HepG2 (cell line): ENCODE measurements at regions not wholly inside any gene's neighbourhood (a gene's known extent, or its start where the extent isn't known, plus 50 kb on each side); places are given as distances from the start of the nearest gene placed in this dataset.
A peak's percentile ranks its signal among the peaks of the same experiment; 100 is the strongest.

ENCODE experiments used
- ATAC-seq: fragments of 200-7000 bp; cut with Tn5 transposase; 3 replicates; pipeline ENCODE4 v1.9.1; 2020; ENCODE audit warnings: mild to moderate bottlenecking, moderate library complexity
- BruUV-seq: library from RNA; stranded (reverse); fragments of 400-500 nt; replicated peaks from 2 replicates; lab custom pipeline; 2021; lab: Mats Ljungman, UMichigan
- CTCF ChIA-PET: fragments of 300-600 bp; formaldehyde crosslinking; extraction: SDS; loops from one replicate; lab custom pipeline; 2021; ENCODE audit warnings: low total read pairs, inconsistent platforms, low intra/inter-chr PET ratio; lab: Yijun Ruan, JAX
- POLR2A ChIA-PET: fragments of 350-600 bp; sonication (Branson Sonifier 250); formaldehyde crosslinking; loops from one replicate; lab custom pipeline; 2020; ENCODE audit warnings: antibody characterized with exemption, inconsistent platforms; lab: Yijun Ruan, JAX
- DNase-seq: peaks from one replicate; pipeline ENCODE4 v3.0.0-alpha.2; 2015; ENCODE audit warnings: low spot score
- FAIRE-seq: peaks from 3 replicates; lab custom pipeline; 2011; peaks lifted over from hg19 to GRCh38; lab: Jason Lieb, UNC
- H2AFZ ChIP-seq: one replicate; pipeline ENCODE4 v1.6.1; 2011; ENCODE audit warnings: low read length, inconsistent platforms
- H3K27ac ChIP-seq: fragments of 300-600 bp; 3 replicates; pipeline ENCODE4 v1.8.0; 2011; ENCODE audit warnings: mixed run types, mild to moderate bottlenecking, mixed read lengths, low read length, inconsistent platforms; ENCODE audit not compliant: insufficient read depth; ENCODE audit errors: extremely low read length
- H3K27me3 ChIP-seq, 2 experiments: fragments of 200-600 bp in 1 of 2; 2 replicates in 1 of 2; 3 replicates in 1 of 2; pipeline versions ENCODE4 v1.6.0 to v1.8.0; 2011; ENCODE audit warnings: low read length in 2 of 2, mild to moderate bottlenecking in 2 of 2, moderate library complexity in 2 of 2, inconsistent platforms in 1 of 2; ENCODE audit not compliant: insufficient read depth in 2 of 2, control insufficient read depth in 1 of 2
- H3K36me3 ChIP-seq, 2 experiments: fragments of 200-600 bp in 1 of 2; replicated peaks in 1 of 2; 2 replicates in 1 of 2; 3 replicates in 1 of 2; pipeline versions ENCODE4 v1.5.1 to v1.8.0; 2011; ENCODE audit warnings: low read length in 2 of 2, inconsistent platforms in 1 of 2; ENCODE audit not compliant: insufficient read depth in 2 of 2, control insufficient read depth in 1 of 2
- H3K4me1 ChIP-seq: 2 replicates; pipeline ENCODE4 v1.5.1; 2012; ENCODE audit warnings: low read length, inconsistent platforms; ENCODE audit not compliant: insufficient read depth
- H3K4me2 ChIP-seq: 2 replicates; pipeline ENCODE4 v1.6.0; 2011; ENCODE audit warnings: low read depth, low read length, inconsistent platforms
- H3K4me3 ChIP-seq, 3 experiments: fragments of 200-600 bp in 1 of 3; sonication (generic), shearing (Covaris generic) in 1 of 3; replicated peaks in 1 of 3; 2 replicates each; pipeline ENCODE4 v1.5.1; 2011 to 2016; ENCODE audit warnings: low read length in 3 of 3, inconsistent platforms in 2 of 3, low read depth in 2 of 3, mild to moderate bottlenecking in 2 of 3, control low read depth in 1 of 3, mixed read lengths in 1 of 3; ENCODE audit not compliant: insufficient read depth in 1 of 3
- H3K79me2 ChIP-seq: one replicate; pipeline ENCODE4 v1.6.1; 2011; ENCODE audit warnings: low read length, inconsistent platforms; ENCODE audit not compliant: insufficient read depth
- H3K9ac ChIP-seq: 2 replicates; pipeline ENCODE4 v1.6.0; 2011; ENCODE audit warnings: mild to moderate bottlenecking, low read depth, low read length, inconsistent platforms; ENCODE audit not compliant: insufficient read depth
- H3K9me3 ChIP-seq: 2 replicates; pipeline ENCODE4 v1.5.1; 2012; ENCODE audit warnings: mild to moderate bottlenecking, low read length
- H4K20me1 ChIP-seq: 2 replicates; pipeline ENCODE4 v1.6.0; 2011; ENCODE audit warnings: inconsistent platforms, mild to moderate bottlenecking, low read length, moderate library complexity; ENCODE audit not compliant: insufficient read depth
- CC2D1A ChIP-seq: sonication (generic); formaldehyde crosslinking; IDR thresholded peaks from 2 replicates; pipeline ENCODE4 v1.8.1; 2023; ENCODE audit warnings: mild to moderate bottlenecking, missing genetic modification reagents
- ETV6 ChIP-seq: sonication (generic); formaldehyde crosslinking; conservative IDR thresholded peaks from 2 replicates; pipeline ENCODE4 v1.4.0; 2020; ENCODE audit warnings: missing genetic modification reagents
- GZF1 ChIP-seq: sonication (generic); formaldehyde crosslinking; IDR thresholded peaks from 2 replicates; pipeline ENCODE4 v1.5.1; 2020; ENCODE audit warnings: mild to moderate bottlenecking, missing genetic modification reagents
- HMG20B ChIP-seq: conservative IDR thresholded peaks from 2 replicates; pipeline ENCODE4 v1.6.1; 2016; ENCODE audit warnings: missing genetic modification reagents, missing compliant biosample characterization
- MAFF ChIP-seq: IDR thresholded peaks from 2 replicates; pipeline ENCODE4 v1.6.1; 2011; ENCODE audit warnings: low read depth, low read length, improper control_type of control experiment
- MAFK ChIP-seq, 2 experiments: IDR thresholded peaks in 1 of 2; conservative IDR thresholded peaks in 1 of 2; 2 replicates each; pipeline ENCODE4 v1.6.1; 2011; ENCODE audit warnings: improper control_type of control experiment in 2 of 2, low read length in 2 of 2
- MEF2D ChIP-seq: sonication (generic); formaldehyde crosslinking; IDR thresholded peaks from 2 replicates; pipeline ENCODE4 v1.5.1; 2020; ENCODE audit warnings: mild to moderate bottlenecking, missing genetic modification reagents
- NFE2L1 ChIP-seq: sonication (generic); formaldehyde crosslinking; IDR thresholded peaks from 2 replicates; pipeline ENCODE4 v1.4.0; 2020; ENCODE audit warnings: missing genetic modification reagents, mild to moderate bottlenecking, borderline replicate concordance
- NFE2L2 ChIP-seq: fragments of 150-350 bp; IDR thresholded peaks from 2 replicates; pipeline ENCODE4 v1.6.1; 2014; ENCODE audit warnings: low read length
- NONO ChIP-seq, 2 experiments: fragments of 450-650 bp in 1 of 2; sonication (generic) in 1 of 2; formaldehyde crosslinking in 1 of 2; IDR thresholded peaks in 1 of 2; conservative IDR thresholded peaks in 1 of 2; 2 replicates each; pipeline versions ENCODE4 v1.6.1 to v1.8.0; 2017 to 2022; ENCODE audit warnings: mild to moderate bottlenecking in 1 of 2, missing genetic modification reagents in 1 of 2, moderate library complexity in 1 of 2
- PLRG1 ChIP-seq: fragments of 450-650 bp; conservative IDR thresholded peaks from 2 replicates; pipeline ENCODE4 v1.6.1; 2016
- SAP130 ChIP-seq: IDR thresholded peaks from 2 replicates; pipeline ENCODE4 v1.6.1; 2016; ENCODE audit warnings: low read depth
- SMYD3 ChIP-seq: sonication (generic); formaldehyde crosslinking; IDR thresholded peaks from 2 replicates; pipeline ENCODE4 v1.8.1; 2023; ENCODE audit warnings: mild to moderate bottlenecking, missing genetic modification reagents
- ZNF143 ChIP-seq: sonication (generic); formaldehyde crosslinking; IDR thresholded peaks from 2 replicates; pipeline ENCODE4 v1.4.0; 2020; ENCODE audit warnings: missing genetic modification reagents
- ZNF432 ChIP-seq: sonication (generic); formaldehyde crosslinking; IDR thresholded peaks from 2 replicates; pipeline ENCODE4 v1.5.0; 2020; ENCODE audit warnings: missing genetic modification reagents, mild to moderate bottlenecking, borderline replicate concordance
- ZNF7 ChIP-seq: IDR thresholded peaks from 2 replicates; pipeline ENCODE4 v1.6.1; 2016; ENCODE audit warnings: missing biosample characterization, missing genetic modification reagents
- ZSCAN12 ChIP-seq: sonication (generic); formaldehyde crosslinking; IDR thresholded peaks from 2 replicates; pipeline ENCODE4 v1.9.0; 2021; ENCODE audit warnings: mild to moderate bottlenecking, missing genetic modification reagents
- ZSCAN25 ChIP-seq: sonication (generic); formaldehyde crosslinking; IDR thresholded peaks from 2 replicates; pipeline ENCODE4 v1.8.0; 2022; ENCODE audit warnings: mild to moderate bottlenecking, missing genetic modification reagents
- WGBS: methylation state at CpG from one replicate; pipeline ENCODE4 v1.1.6; 2017; ENCODE audit warnings: low lambda C conversion rate; 5-methylcytosine and 5-hydroxymethylcytosine counted together
- in situ Hi-C: cut with HindIII; loops from 2 replicates; pipeline ENCODE4 v1.10.0; 2017; ENCODE audit warnings: low pct_unique_long_range_greater_than_20kb; ENCODE audit not compliant: extremely low pct_ligation_motif_present
- intact Hi-C: fragments of 100-400 bp; cut with micrococcal nuclease; formaldehyde crosslinking; loops from one replicate; pipeline ENCODE4 v1.10.0; 2022; ENCODE audit not compliant: unreplicated experiment
- TF ChIP-seq, protein P1 (sequence below): sonication (generic); formaldehyde crosslinking; IDR thresholded peaks from 2 replicates; pipeline ENCODE4 v1.4.0; 2020; ENCODE audit warnings: missing genetic modification reagents, borderline replicate concordance
- TF ChIP-seq, protein P2 (sequence below): sonication (generic); formaldehyde crosslinking; IDR thresholded peaks from 2 replicates; pipeline ENCODE4 v1.5.1; 2020; ENCODE audit warnings: missing genetic modification reagents, mild to moderate bottlenecking, borderline replicate concordance

DNA sequence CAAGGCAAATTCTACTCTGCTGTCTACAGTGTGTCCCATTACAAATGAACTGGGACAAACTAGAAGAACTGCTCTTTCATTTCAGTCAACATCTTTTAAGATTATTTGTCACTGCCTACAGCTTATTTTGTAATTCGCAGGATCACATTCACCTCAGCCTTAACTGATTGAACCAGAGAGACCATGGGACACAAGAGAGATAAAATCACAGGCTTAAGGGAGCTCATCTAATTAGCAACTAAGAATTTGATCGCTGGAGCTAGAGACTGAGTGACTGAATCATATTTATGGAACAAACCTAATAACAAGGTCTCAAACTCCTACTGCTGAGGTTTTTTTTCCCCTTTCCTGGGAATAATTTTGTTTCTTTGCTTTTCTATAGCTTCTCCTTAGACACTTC is 898.2 kb downstream of the PCDH18 start (continued):
- TF ChIP-seq, protein P1, sequence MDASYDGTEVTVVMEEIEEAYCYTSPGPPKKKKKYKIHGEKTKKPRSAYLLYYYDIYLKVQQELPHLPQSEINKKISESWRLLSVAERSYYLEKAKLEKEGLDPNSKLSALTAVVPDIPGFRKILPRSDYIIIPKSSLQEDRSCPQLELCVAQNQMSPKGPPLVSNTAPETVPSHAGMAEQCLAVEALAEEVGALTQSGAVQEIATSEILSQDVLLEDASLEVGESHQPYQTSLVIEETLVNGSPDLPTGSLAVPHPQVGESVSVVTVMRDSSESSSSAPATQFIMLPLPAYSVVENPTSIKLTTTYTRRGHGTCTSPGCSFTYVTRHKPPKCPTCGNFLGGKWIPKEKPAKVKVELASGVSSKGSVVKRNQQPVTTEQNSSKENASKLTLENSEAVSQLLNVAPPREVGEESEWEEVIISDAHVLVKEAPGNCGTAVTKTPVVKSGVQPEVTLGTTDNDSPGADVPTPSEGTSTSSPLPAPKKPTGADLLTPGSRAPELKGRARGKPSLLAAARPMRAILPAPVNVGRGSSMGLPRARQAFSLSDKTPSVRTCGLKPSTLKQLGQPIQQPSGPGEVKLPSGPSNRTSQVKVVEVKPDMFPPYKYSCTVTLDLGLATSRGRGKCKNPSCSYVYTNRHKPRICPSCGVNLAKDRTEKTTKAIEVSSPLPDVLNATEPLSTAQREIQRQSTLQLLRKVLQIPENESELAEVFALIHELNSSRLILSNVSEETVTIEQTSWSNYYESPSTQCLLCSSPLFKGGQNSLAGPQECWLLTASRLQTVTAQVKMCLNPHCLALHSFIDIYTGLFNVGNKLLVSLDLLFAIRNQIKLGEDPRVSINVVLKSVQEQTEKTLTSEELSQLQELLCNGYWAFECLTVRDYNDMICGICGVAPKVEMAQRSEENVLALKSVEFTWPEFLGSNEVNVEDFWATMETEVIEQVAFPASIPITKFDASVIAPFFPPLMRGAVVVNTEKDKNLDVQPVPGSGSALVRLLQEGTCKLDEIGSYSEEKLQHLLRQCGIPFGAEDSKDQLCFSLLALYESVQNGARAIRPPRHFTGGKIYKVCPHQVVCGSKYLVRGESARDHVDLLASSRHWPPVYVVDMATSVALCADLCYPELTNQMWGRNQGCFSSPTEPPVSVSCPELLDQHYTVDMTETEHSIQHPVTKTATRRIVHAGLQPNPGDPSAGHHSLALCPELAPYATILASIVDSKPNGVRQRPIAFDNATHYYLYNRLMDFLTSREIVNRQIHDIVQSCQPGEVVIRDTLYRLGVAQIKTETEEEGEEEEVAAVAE (CRISPR knock-in tag) = no peak
- TF ChIP-seq MAFK (conservative IDR thresholded peaks at IDR 0.05 in 1 of 2, IDR thresholded peaks at IDR 0.05 in 1 of 2; ENCODE audit: low read length in 2 of 2) (no peak), ZNF432 (CRISPR knock-in tag) (no peak), PLRG1 (no peak), ZSCAN25 (CRISPR knock-in tag) (no peak), HMG20B (CRISPR knock-in tag) (no peak), ETV6 (CRISPR knock-in tag) (no peak), GZF1 (CRISPR knock-in tag) (no peak)

DNA sequence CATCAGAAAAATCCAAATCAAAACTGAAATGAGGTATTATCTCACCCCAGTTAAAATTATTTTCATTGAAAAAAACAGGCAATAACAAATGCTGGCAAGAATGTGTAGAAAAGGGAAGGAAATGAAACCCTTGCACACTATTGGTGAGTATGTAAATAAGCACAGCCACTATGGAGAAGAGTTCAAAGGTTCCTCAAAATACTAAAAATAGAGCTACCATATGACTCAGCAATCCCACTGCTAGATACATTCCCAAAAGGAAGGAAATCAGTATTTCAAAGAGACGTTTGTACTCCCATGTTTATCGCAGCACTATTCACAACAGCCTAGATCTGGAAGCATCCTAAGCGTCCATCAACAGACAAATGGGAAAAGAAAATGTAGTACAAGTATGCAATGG is 932.4 kb downstream of the PCDH18 start:
- H3K4me1 ChIP-seq = no peaks in the 10 kb centered on the region
- no peak for FAIRE-seq
- H3K9ac ChIP-seq = no peak overlapping the region
- no peaks in the 10 kb centered on the region for H3K36me3 ChIP-seq
- TF ChIP-seq ZNF7 (CRISPR knock-in tag) (peak; percentile 33; the same call in 1 of the 2 replicates), ZNF143 (CRISPR knock-in tag) (no peak), ZSCAN12 (CRISPR knock-in tag) (no peak), MEF2D (peak; percentile 94), NFE2L2 (peak; percentile 69; the same call in 1 of the 2 replicates), CC2D1A (CRISPR knock-in tag) (no peak), NFE2L1 (CRISPR knock-in tag) (no peak), MAFF (0 out of 2 replicates have a peak, but pooled peaks have one; percentile 7), NONO (IDR thresholded peaks at IDR 0.05) (no peak), NONO (CRISPR knock-in tag; conservative IDR thresholded peaks at IDR 0.05) (no peak), SAP130 (CRISPR knock-in tag) (no peak), SMYD3 (CRISPR knock-in tag) (no peak), MAFK (conservative IDR thresholded peaks at IDR 0.05 in 1 of 2, IDR thresholded peaks at IDR 0.05 in 1 of 2; ENCODE audit: low read length in 2 of 2) (0 out of 4 replicates have a peak, but pooled peaks of 1 of the 2 experiments have one; percentile 6)
- TF ChIP-seq, protein P2, sequence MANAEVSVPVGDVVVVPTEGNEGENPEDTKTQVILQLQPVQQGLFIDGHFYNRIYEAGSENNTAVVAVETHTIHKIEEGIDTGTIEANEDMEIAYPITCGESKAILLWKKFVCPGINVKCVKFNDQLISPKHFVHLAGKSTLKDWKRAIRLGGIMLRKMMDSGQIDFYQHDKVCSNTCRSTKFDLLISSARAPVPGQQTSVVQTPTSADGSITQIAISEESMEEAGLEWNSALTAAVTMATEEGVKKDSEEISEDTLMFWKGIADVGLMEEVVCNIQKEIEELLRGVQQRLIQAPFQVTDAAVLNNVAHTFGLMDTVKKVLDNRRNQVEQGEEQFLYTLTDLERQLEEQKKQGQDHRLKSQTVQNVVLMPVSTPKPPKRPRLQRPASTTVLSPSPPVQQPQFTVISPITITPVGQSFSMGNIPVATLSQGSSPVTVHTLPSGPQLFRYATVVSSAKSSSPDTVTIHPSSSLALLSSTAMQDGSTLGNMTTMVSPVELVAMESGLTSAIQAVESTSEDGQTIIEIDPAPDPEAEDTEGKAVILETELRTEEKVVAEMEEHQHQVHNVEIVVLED (CRISPR knock-in tag) = no peak
- intact Hi-C loops (no loop called here), in situ Hi-C loops (no loop called here)
- no peak overlapping the region for H3K4me3 ChIP-seq
- no peaks in the 10 kb centered on the region for H4K20me1 ChIP-seq
- peak; percentile 3 for DNase-seq
- 12% methylated on average over 3 of the region's 3 CpGs for WGBS
- H3K27ac ChIP-seq = no peak overlapping the region
- BruUV-seq = no TSS peak
- H3K27me3 ChIP-seq = no peaks in the 10 kb centered on the region
- no peak overlapping the region; the same call in 1 of the 2 replicates for H3K4me2 ChIP-seq
- H2AFZ ChIP-seq = no peak overlapping the region
- ChIA-PET CTCF (no interaction called here), POLR2A (no interaction called here)
- peak; percentile 41; the same call in 2 of the 3 replicates for ATAC-seq
- H3K79me2 ChIP-seq = no peaks in the 10 kb centered on the region
- H3K9me3 ChIP-seq = no peaks in the 10 kb centered on the region
